ENCODE measurements at regions not wholly inside any gene's neighbourhood (a gene's known extent, or its start where the extent isn't known, plus 50 kb on each side); places are given as distances from the start of the nearest gene placed in this dataset.

- no peak for DNase-seq
These were observed 483.7 kb downstream of the TAF11L14 start for GRCh38 chr5:18117968-18118367.

GRCh38 chr5:18119156-18119785, 485.0 kb downstream of the TAF11L14 start:
- no peak for DNase-seq

GRCh38 chr5:18141222-18141621, 507.0 kb downstream of the TAF11L14 start:
- DNase-seq: no peak

- no peak for DNase-seq
These were observed 508.6 kb downstream of the TAF11L14 start for GRCh38 chr5:18142831-18143230.

- DNase-seq: no peak
These were observed 518.4 kb downstream of the TAF11L14 start for GRCh38 chr5:18152671-18153070.

- DNase-seq: no peak
These were observed 523.9 kb downstream of the TAF11L14 start for GRCh38 chr5:18158166-18158565.

- DNase-seq: no peak
These were observed 525.1 kb downstream of the TAF11L14 start for GRCh38 chr5:18159331-18159730.

GRCh38 chr5:18171684-18172083, 537.4 kb downstream of the TAF11L14 start:
- DNase-seq: no peak

- no peak for DNase-seq
These were observed 545.3 kb downstream of the TAF11L14 start for GRCh38 chr5:18179579-18179978.

- no peak for DNase-seq
These were observed 547.3 kb downstream of the TAF11L14 start for GRCh38 chr5:18181575-18181974.

GRCh38 chr5:18195910-18196309, 561.6 kb downstream of the TAF11L14 start:
- no peak for DNase-seq

- DNase-seq: no peak
These were observed 563.5 kb downstream of the TAF11L14 start for GRCh38 chr5:18197734-18198133.

GRCh38 chr5:18202164-18202563, 567.9 kb downstream of the TAF11L14 start:
- DNase-seq: no peak

GRCh38 chr5:18203296-18203695, 569.0 kb downstream of the TAF11L14 start:
- no peak for DNase-seq

- no peak for DNase-seq
These were observed 579.4 kb downstream of the TAF11L14 start for GRCh38 chr5:18213666-18214065.

GRCh38 chr5:18216016-18216415, 581.8 kb downstream of the TAF11L14 start:
- DNase-seq: no peak

GRCh38 chr5:18216729-18217128, 582.5 kb downstream of the TAF11L14 start:
- no peak for DNase-seq

GRCh38 chr5:18219241-18219640, 585.0 kb downstream of the TAF11L14 start:
- DNase-seq: no peak

- DNase-seq: peak; percentile 57
These were observed 586.4 kb downstream of the TAF11L14 start for GRCh38 chr5:18220631-18221030.

- no peak for DNase-seq
These were observed 602.1 kb downstream of the TAF11L14 start for GRCh38 chr5:18236386-18236785.

GRCh38 chr5:18238321-18238720, 604.1 kb downstream of the TAF11L14 start:
- DNase-seq: no peak

GRCh38 chr5:18240971-18241370, 606.7 kb downstream of the TAF11L14 start:
- DNase-seq: no peak

- DNase-seq: no peak
These were observed 609.6 kb downstream of the TAF11L14 start for GRCh38 chr5:18243846-18244245.

GRCh38 chr5:18244309-18244708, 610.0 kb downstream of the TAF11L14 start:
- DNase-seq: no peak

- DNase-seq: no peak
These were observed 618.3 kb downstream of the TAF11L14 start for GRCh38 chr5:18252559-18252958.

Data from NCI-H748 treated with DMSO at 0.1 percent for 48 hours (cell line).